Keratinocyte (primary cell): ENCODE measurements at regions not wholly inside any gene's neighbourhood (a gene's known extent, or its start where the extent isn't known, plus 50 kb on each side); places are given as distances from the start of the nearest gene placed in this dataset.

ENCODE experiments used
- DNase-seq: peaks from one replicate; pipeline ENCODE4 v3.0.0-alpha.2; 2011; ENCODE audit warnings: low read depth, missing footprints, low spot score
- FAIRE-seq: peaks from 2 replicates; lab custom pipeline; 2011; peaks lifted over from hg19 to GRCh38; lab: Jason Lieb, UNC
- H2AFZ ChIP-seq: 2 replicates; pipeline ENCODE4 v1.6.0; 2012; ENCODE audit warnings: low read length, control low read depth, inconsistent platforms; ENCODE audit not compliant: control insufficient read depth
- H3K27ac ChIP-seq: 2 replicates; pipeline ENCODE4 v1.5.1; 2011; ENCODE audit warnings: low read length; ENCODE audit not compliant: control insufficient read depth, insufficient read depth
- H3K27me3 ChIP-seq: 3 replicates; pipeline ENCODE4 v1.6.0; 2011; ENCODE audit warnings: low read length; ENCODE audit not compliant: control insufficient read depth, insufficient read depth; ENCODE audit errors: extremely low read depth
- H3K36me3 ChIP-seq, 2 experiments: 2 replicates in 1 of 2; 3 replicates in 1 of 2; pipeline ENCODE4 v1.5.1; 2011; ENCODE audit warnings: low read length in 2 of 2, mild to moderate bottlenecking in 1 of 2; ENCODE audit not compliant: control insufficient read depth in 2 of 2, insufficient read depth in 2 of 2; ENCODE audit errors: extremely low read depth in 1 of 2
- H3K4me1 ChIP-seq: 3 replicates; pipeline ENCODE4 v1.5.1; 2011; ENCODE audit warnings: low read length; ENCODE audit not compliant: control insufficient read depth, insufficient read depth; ENCODE audit errors: extremely low read depth
- H3K4me2 ChIP-seq: 3 replicates; pipeline ENCODE4 v1.6.0; 2011; ENCODE audit warnings: low read depth, low read length; ENCODE audit not compliant: control insufficient read depth, insufficient read depth; ENCODE audit errors: extremely low read depth
- H3K4me3 ChIP-seq, 3 experiments: fragments of 200-600 bp in 1 of 3; sonication (generic) in 1 of 3; 2 replicates in 2 of 3; 3 replicates in 1 of 3; pipeline ENCODE4 v1.5.1; 2011 to 2016; ENCODE audit warnings: low read length in 3 of 3, mild to moderate bottlenecking in 3 of 3, control low read depth in 2 of 3, inconsistent platforms in 1 of 3, low read depth in 1 of 3, mixed read lengths in 1 of 3, mixed run types in 1 of 3, moderate library complexity in 1 of 3; ENCODE audit not compliant: control insufficient read depth in 2 of 3, insufficient read depth in 2 of 3; ENCODE audit errors: extremely low read depth in 1 of 3
- H3K79me2 ChIP-seq: 2 replicates; pipeline ENCODE4 v1.6.0; 2012; ENCODE audit warnings: low read length; ENCODE audit not compliant: control insufficient read depth, insufficient read depth
- H3K9ac ChIP-seq: 3 replicates; pipeline ENCODE4 v1.6.0; 2011; ENCODE audit warnings: low read length; ENCODE audit not compliant: control insufficient read depth, insufficient read depth; ENCODE audit errors: extremely low read depth
- H3K9me1 ChIP-seq: 3 replicates; pipeline ENCODE4 v1.6.0; 2011; ENCODE audit warnings: low read length; ENCODE audit not compliant: control insufficient read depth, insufficient read depth; ENCODE audit errors: extremely low read depth
- H3K9me3 ChIP-seq: 2 replicates; pipeline ENCODE4 v1.5.1; 2012; ENCODE audit warnings: low read depth, low read length; ENCODE audit not compliant: control insufficient read depth
- H4K20me1 ChIP-seq: 3 replicates; pipeline ENCODE4 v1.6.0; 2011; ENCODE audit warnings: low read length; ENCODE audit not compliant: control insufficient read depth, insufficient read depth; ENCODE audit errors: extremely low read depth
- EZH2 ChIP-seq: IDR thresholded peaks from one replicate; pipeline ENCODE4 v1.6.1; 2012; ENCODE audit warnings: inconsistent platforms, mild to moderate bottlenecking, low read length, moderate library complexity
- dilution Hi-C: fragments of 300-500 bp; cut with MboI; formaldehyde crosslinking; loops from one replicate; pipeline ENCODE4 v1.7.0; 2020; ENCODE audit warnings: low sequenced_read_pairs; ENCODE audit not compliant: extremely low pct_ligation_motif_present
- TF ChIP-seq, protein P1 (sequence below), 3 experiments: IDR thresholded peaks in 1 of 3; conservative IDR thresholded peaks in 1 of 3; optimal IDR thresholded peaks in 1 of 3; 2 replicates in 2 of 3; 3 replicates in 1 of 3; pipeline versions ENCODE3 to v1.5.1; 2011; ENCODE audit warnings: low read length in 3 of 3, mild to moderate bottlenecking in 3 of 3, moderate library complexity in 2 of 3, control low read depth in 1 of 3, inconsistent platforms in 1 of 3; ENCODE audit not compliant: insufficient read depth in 2 of 3; ENCODE audit errors: extremely low read depth in 1 of 3

DNA sequence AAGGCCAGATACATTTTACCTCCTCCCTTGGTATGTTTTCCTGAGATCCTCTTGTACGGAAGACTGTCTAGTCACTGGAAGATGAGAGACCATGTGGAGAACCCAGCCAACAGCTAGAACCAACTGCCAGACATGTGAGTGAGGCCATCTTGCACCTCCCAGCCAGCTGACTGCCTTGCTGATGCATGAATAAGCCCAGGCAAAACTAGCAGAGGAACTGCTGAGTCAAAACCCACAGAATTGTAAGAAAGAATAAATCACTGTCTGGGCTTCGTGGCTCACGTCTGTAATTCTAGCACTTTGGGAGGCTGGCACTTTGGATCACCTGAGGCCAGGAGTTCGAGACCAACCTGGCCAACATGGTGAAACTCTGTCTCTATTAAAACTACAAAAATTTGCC, 160.0 kb downstream of the TPH2 start:
- H3K79me2 ChIP-seq = no peaks in the 10 kb centered on the region
- no peaks in the 10 kb centered on the region for H3K9me1 ChIP-seq
- H2AFZ ChIP-seq = no peak overlapping the region
- dilution Hi-C loops = no loop called here
- FAIRE-seq (no peak), DNase-seq (no peak)
- no peak overlapping the region for H3K4me3 ChIP-seq
- H3K4me2 ChIP-seq = no peak overlapping the region
- H3K27ac ChIP-seq = no peak overlapping the region
- no peaks in the 10 kb centered on the region for H3K36me3 ChIP-seq
- no peaks in the 10 kb centered on the region for H3K4me1 ChIP-seq
- no peaks in the 10 kb centered on the region for H4K20me1 ChIP-seq
- H3K27me3 ChIP-seq = no peaks in the 10 kb centered on the region
- TF ChIP-seq, protein P1, sequence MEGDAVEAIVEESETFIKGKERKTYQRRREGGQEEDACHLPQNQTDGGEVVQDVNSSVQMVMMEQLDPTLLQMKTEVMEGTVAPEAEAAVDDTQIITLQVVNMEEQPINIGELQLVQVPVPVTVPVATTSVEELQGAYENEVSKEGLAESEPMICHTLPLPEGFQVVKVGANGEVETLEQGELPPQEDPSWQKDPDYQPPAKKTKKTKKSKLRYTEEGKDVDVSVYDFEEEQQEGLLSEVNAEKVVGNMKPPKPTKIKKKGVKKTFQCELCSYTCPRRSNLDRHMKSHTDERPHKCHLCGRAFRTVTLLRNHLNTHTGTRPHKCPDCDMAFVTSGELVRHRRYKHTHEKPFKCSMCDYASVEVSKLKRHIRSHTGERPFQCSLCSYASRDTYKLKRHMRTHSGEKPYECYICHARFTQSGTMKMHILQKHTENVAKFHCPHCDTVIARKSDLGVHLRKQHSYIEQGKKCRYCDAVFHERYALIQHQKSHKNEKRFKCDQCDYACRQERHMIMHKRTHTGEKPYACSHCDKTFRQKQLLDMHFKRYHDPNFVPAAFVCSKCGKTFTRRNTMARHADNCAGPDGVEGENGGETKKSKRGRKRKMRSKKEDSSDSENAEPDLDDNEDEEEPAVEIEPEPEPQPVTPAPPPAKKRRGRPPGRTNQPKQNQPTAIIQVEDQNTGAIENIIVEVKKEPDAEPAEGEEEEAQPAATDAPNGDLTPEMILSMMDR (optimal IDR thresholded peaks at IDR 0.05 in 1 of 3, IDR thresholded peaks at IDR 0.05 in 1 of 3, conservative IDR thresholded peaks at IDR 0.05 in 1 of 3; ENCODE audit: extremely low read depth in 1 of 3, insufficient read depth in 2 of 3, low read length in 3 of 3) = no peak
- TF ChIP-seq EZH2 = no peak
- no peak overlapping the region for H3K9ac ChIP-seq
- no peaks in the 10 kb centered on the region for H3K9me3 ChIP-seq

DNA sequence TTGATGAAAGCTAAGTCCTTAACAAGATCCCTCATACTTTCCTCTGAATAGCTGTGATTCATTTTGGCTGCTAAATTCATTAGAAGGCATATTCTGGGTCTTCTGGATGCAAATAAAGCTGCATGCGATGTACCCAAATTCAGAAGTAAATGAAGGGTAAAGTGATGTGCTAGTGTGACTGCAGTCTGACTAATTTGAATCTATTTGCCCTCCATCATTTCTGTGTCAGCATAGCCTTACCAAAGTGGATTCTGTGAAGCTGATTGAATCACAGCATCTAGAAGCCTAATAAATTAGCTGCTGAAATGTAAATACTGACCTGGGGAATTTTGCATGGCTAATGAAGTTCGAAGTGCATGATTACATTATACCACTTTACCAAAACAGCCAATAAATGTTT, 162.2 kb downstream of the TPH2 start:
- Histone ChIP-seq H2AFZ (no peak overlapping the region), H3K79me2 (no peaks in the 10 kb centered on the region), H3K27ac (no peak overlapping the region), H3K27me3 (no peaks in the 10 kb centered on the region), H3K9me1 (no peaks in the 10 kb centered on the region), H4K20me1 (no peaks in the 10 kb centered on the region), H3K9me3 (no peaks in the 10 kb centered on the region), H3K4me3 (no peak overlapping the region), H3K4me1 (no peaks in the 10 kb centered on the region), H3K9ac (no peak overlapping the region), H3K36me3 (no peaks in the 10 kb centered on the region), H3K4me2 (no peak overlapping the region)
- DNase-seq = no peak
- FAIRE-seq = no peak
- no peak for TF ChIP-seq EZH2
- TF ChIP-seq, protein P1 (optimal IDR thresholded peaks at IDR 0.05 in 1 of 3, IDR thresholded peaks at IDR 0.05 in 1 of 3, conservative IDR thresholded peaks at IDR 0.05 in 1 of 3; ENCODE audit: extremely low read depth in 1 of 3, insufficient read depth in 2 of 3, low read length in 3 of 3) = no peak
- dilution Hi-C loops = no loop called here
